Uterus (tissue), 3 donors: ENCODE measurements at regions not wholly inside any gene's neighbourhood (a gene's known extent, or its start where the extent isn't known, plus 50 kb on each side); places are given as distances from the start of the nearest gene placed in this dataset.

Source experiments
- DNase-seq, 2 donors: peaks; one replicate each; pipeline ENCODE4 v3.0.0-alpha.2; 2019 to 2020
- H3K27ac ChIP-seq, 2 donors: fragments of 200-600 bp; sonication (generic); 1 replicate in 1 of 2; 2 replicates in 1 of 2; pipeline ENCODE4 v1.5.1; 2016 to 2018
- H3K27me3 ChIP-seq, 2 donors: fragments of 200-600 bp; sonication (generic); one replicate each; pipeline ENCODE4 v1.5.1; 2018 to 2019; ENCODE audit warnings: control low read depth in 1 of 2
- H3K36me3 ChIP-seq, 2 donors: fragments of 200-600 bp; sonication (generic); one replicate each; pipeline ENCODE4 v1.5.1; 2019; ENCODE audit warnings: control low read depth in 1 of 2
- H3K4me1 ChIP-seq, 2 donors: fragments of 200-600 bp; sonication (generic); one replicate each; pipeline ENCODE4 v1.5.1; 2018 to 2019; ENCODE audit warnings: control low read depth in 1 of 2
- H3K4me3 ChIP-seq, 2 donors: fragments of 200-600 bp; sonication (generic); 1 replicate in 1 of 2; 2 replicates in 1 of 2; pipeline ENCODE4 v1.5.1; 2018 to 2019; ENCODE audit warnings: mild to moderate bottlenecking in 1 of 2
- H3K9me3 ChIP-seq, 2 donors: fragments of 200-600 bp; sonication (generic); one replicate each; pipeline ENCODE4 v1.5.1; 2019; ENCODE audit warnings: control low read depth in 1 of 2
- CTCF ChIP-seq, 4 experiments: fragments of 200-600 bp in 2 of 4; fragments of 450-650 bp in 2 of 4; sonication (generic) in 2 of 4; IDR thresholded peaks; one replicate each; pipeline ENCODE4 v1.5.1; 2016 to 2019; ENCODE audit warnings: antibody characterized with exemption in 4 of 4, mild to moderate bottlenecking in 2 of 4, moderate library complexity in 1 of 4
- POLR2A ChIP-seq, 2 donors: fragments of 450-650 bp; IDR thresholded peaks; one replicate each; pipeline ENCODE4 v1.6.1; 2016; ENCODE audit warnings: antibody characterized with exemption in 2 of 2, mild to moderate bottlenecking in 1 of 2, moderate library complexity in 1 of 2
- intact Hi-C: fragments of 100-400 bp; cut with DNase I; formaldehyde crosslinking; loops from one replicate; pipeline ENCODE4 v1.15.1; 2023; ENCODE audit warnings: low total_unique reads
- donor health status: DM: yes; HTN: yes; CAD: no.

GRCh38 chr1:38241594-38242334 is 195.2 kb upstream of the POU3F1 start:
- no peaks in the 10 kb centered on the region for H3K36me3 ChIP-seq
- no peak overlapping the region for H3K27ac ChIP-seq
- H3K4me1 ChIP-seq = peaks cover 0 to 3% of the 10 kb centered on the region in 2 donors
- intact Hi-C loops = no loop called here
- no peaks in the 10 kb centered on the region for H3K27me3 ChIP-seq
- no peak for DNase-seq
- no peak overlapping the region for H3K4me3 ChIP-seq
- no peaks in the 10 kb centered on the region for H3K9me3 ChIP-seq
- TF ChIP-seq POLR2A (IDR thresholded peaks at IDR 0.05) = no peak
- TF ChIP-seq CTCF (IDR thresholded peaks at IDR 0.05) = no peak

GRCh38 chr1:38240618-38241017 is 194.0 kb upstream of the POU3F1 start:
- Histone ChIP-seq H3K36me3 (no peaks in the 10 kb centered on the region), H3K27ac (no peak overlapping the region), H3K4me3 (no peak overlapping the region), H3K4me1 (no peaks in the 10 kb centered on the region), H3K9me3 (no peaks in the 10 kb centered on the region), H3K27me3 (no peaks in the 10 kb centered on the region)
- no peak for DNase-seq
- intact Hi-C loops = no loop called here
- TF ChIP-seq POLR2A (IDR thresholded peaks at IDR 0.05) (no peak), CTCF (IDR thresholded peaks at IDR 0.05) (no peak)

DNA sequence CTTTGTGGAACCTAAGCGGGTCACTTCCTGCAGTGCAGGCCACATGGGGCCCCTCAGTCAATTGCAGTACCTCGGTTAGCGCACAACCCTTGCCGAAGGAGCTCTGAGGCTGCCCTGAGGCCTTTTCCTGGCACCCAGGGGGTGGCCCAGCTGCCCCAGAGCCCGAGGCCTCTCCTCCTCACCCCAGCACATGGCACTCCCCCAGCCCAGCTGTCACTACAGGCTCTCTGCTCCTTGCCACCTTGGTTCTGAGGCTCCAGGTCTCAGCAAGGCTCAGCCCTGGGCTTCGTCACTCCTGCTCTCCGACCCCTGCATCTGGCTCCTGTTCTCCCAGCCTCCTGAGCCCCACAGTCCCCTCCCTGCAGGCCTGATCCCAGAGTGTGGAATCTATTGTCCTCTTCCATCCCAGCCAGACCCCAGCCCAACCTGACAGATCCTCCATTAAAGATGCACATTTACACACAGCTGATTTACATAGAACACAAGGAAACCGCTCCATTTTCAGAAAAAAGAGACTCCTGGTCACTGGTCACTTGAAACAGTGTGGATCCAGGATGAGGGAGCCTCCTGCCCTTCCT is 192.8 kb upstream of the POU3F1 start:
- Histone ChIP-seq H3K27me3 (no peaks in the 10 kb centered on the region), H3K36me3 (no peaks in the 10 kb centered on the region), H3K4me1 (no peaks in the 10 kb centered on the region), H3K4me3 (no peak overlapping the region), H3K27ac (no peak overlapping the region), H3K9me3 (no peaks in the 10 kb centered on the region)
- TF ChIP-seq CTCF (IDR thresholded peaks at IDR 0.05) = no peak
- TF ChIP-seq POLR2A (IDR thresholded peaks at IDR 0.05) = no peak
- no peak for DNase-seq
- intact Hi-C loops = no loop called here

DNA sequence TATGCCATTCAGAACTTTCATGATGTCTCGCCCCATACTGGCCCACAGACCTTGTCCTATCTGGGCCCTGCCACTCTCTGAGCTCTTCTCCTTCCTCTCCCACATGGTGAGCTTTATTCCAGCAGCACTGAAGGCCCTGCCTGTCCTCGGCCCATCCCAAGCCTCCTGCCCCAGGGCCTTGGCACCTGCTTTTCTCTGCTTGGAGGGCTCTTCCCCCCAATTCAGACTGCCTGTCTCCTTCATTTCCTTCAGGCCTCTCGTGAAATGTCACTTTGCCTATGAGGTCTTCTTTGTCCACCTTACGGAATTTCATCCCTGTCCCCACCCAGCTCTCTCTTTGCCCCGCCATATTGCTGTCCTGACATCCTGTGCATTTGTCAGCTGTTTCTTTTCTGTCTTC is 191.7 kb upstream of the POU3F1 start:
- H3K9me3 ChIP-seq = no peaks in the 10 kb centered on the region
- intact Hi-C loops = no loop called here
- H3K4me1 ChIP-seq = no peaks in the 10 kb centered on the region
- no peak for DNase-seq
- no peaks in the 10 kb centered on the region for H3K36me3 ChIP-seq
- no peak overlapping the region for H3K27ac ChIP-seq
- no peak overlapping the region for H3K4me3 ChIP-seq
- TF ChIP-seq CTCF (IDR thresholded peaks at IDR 0.05) (no peak), POLR2A (IDR thresholded peaks at IDR 0.05) (no peak)
- H3K27me3 ChIP-seq = no peaks in the 10 kb centered on the region

GRCh38 chr1:38235705-38236104 is 189.1 kb upstream of the POU3F1 start:
- H3K4me1 ChIP-seq = no peaks in the 10 kb centered on the region
- H3K9me3 ChIP-seq = no peaks in the 10 kb centered on the region
- H3K36me3 ChIP-seq = no peaks in the 10 kb centered on the region
- intact Hi-C loops = no loop called here
- no peak for DNase-seq
- no peak overlapping the region for H3K27ac ChIP-seq
- no peak for TF ChIP-seq CTCF (IDR thresholded peaks at IDR 0.05)
- no peak for TF ChIP-seq POLR2A (IDR thresholded peaks at IDR 0.05)
- H3K27me3 ChIP-seq = no peaks in the 10 kb centered on the region
- H3K4me3 ChIP-seq = no peak overlapping the region
